Aorta (tissue), 5 donors: ENCODE measurements at regions not wholly inside any gene's neighbourhood (a gene's known extent, or its start where the extent isn't known, plus 50 kb on each side); places are given as distances from the start of the nearest gene placed in this dataset.

Experiments
- ATAC-seq: fragments of 200-7000 bp; cut with Tn5 transposase; one replicate; pipeline ENCODE4 v1.9.1; 2022; ENCODE audit warnings: moderate library complexity; ENCODE audit not compliant: low FRiP score
- DNase-seq, 2 donors: peaks; one replicate each; pipeline ENCODE4 v3.0.0-alpha.2; 2020
- H3K27ac ChIP-seq, 2 donors: one replicate each; pipeline ENCODE4 v1.5.1; 2013; ENCODE audit warnings: low read length in 2 of 2, mild to moderate bottlenecking in 2 of 2, moderate library complexity in 2 of 2, control low read depth in 1 of 2, inconsistent platforms in 1 of 2, low read depth in 1 of 2
- H3K27me3 ChIP-seq, 2 donors: one replicate each; pipeline ENCODE4 v1.6.1; 2013; ENCODE audit warnings: control low read depth in 1 of 2, low read length in 1 of 2, mild to moderate bottlenecking in 1 of 2, moderate library complexity in 1 of 2; ENCODE audit not compliant: insufficient read depth in 2 of 2, control insufficient read depth in 1 of 2
- H3K36me3 ChIP-seq, 2 donors: one replicate each; pipeline ENCODE4 v1.6.1; 2013; ENCODE audit warnings: control low read depth in 1 of 2, low read length in 1 of 2, mild to moderate bottlenecking in 1 of 2; ENCODE audit not compliant: insufficient read depth in 2 of 2, control insufficient read depth in 1 of 2
- H3K4me1 ChIP-seq, 2 donors: one replicate each; pipeline ENCODE4 v1.6.1; 2013; ENCODE audit warnings: low read length in 2 of 2, control low read depth in 1 of 2, mild to moderate bottlenecking in 1 of 2, moderate library complexity in 1 of 2; ENCODE audit not compliant: insufficient read depth in 2 of 2, control insufficient read depth in 1 of 2
- H3K4me3 ChIP-seq, 2 donors: one replicate each; pipeline ENCODE4 v1.5.1; 2013; ENCODE audit warnings: low read length in 2 of 2, control low read depth in 1 of 2, mild to moderate bottlenecking in 1 of 2
- H3K9me3 ChIP-seq: one replicate; pipeline ENCODE4 v1.6.1; 2013; ENCODE audit warnings: mild to moderate bottlenecking, low read length; ENCODE audit not compliant: control insufficient read depth
- WGBS, 2 donors: extraction: QIAGEN DNeasy Blood & Tissue Kit; methylation state at CpG; one replicate each; pipeline ENCODE4 v1.1.7; 2013; 5-methylcytosine and 5-hydroxymethylcytosine counted together
- intact Hi-C, 2 donors: fragments of 100-400 bp; cut with DNase I; formaldehyde crosslinking; loops; one replicate each; pipeline versions ENCODE4 v1.14.2 to v1.15.0; 2022
- donor health status: healthy with polysubstance abuse.
- donor health status: Bipolar disorder and iron deficiency.
- donor health status: DM: no; HTN: no; CAD: no.
- donor health status: DM: no; HTN: no; CAD: no.
- donor health status: DM: yes; HTN: yes; CAD: no.

- no peak overlapping the region for H3K27ac ChIP-seq
- WGBS, 2 donors, result 18 to 26% methylated on average over 7 of the region's 7 CpGs
- no peaks in the 10 kb centered on the region for H3K36me3 ChIP-seq
- peaks cover 2% of the 10 kb centered on the region for H3K9me3 ChIP-seq
- no peak for DNase-seq
- H3K27me3 ChIP-seq, result no peaks in the 10 kb centered on the region
- no peak overlapping the region for H3K4me3 ChIP-seq
- ATAC-seq, result no peak
- peaks cover 0 to 2% of the 10 kb centered on the region in 2 donors for H3K4me1 ChIP-seq
- intact Hi-C loops, result no loop called here
Observed at GRCh38 chr1:241411056-241411775, 54.2 kb upstream of the RGS7 start.

GRCh38 chr1:241408170-241408569 lies 51.2 kb upstream of the RGS7 start:
- 49 to 51% methylated on average over 3 of the region's 3 CpGs for WGBS, 2 donors
- ATAC-seq (no peak), DNase-seq (no peak)
- intact Hi-C loops, result no loop called here
- H3K27ac ChIP-seq, result no peak overlapping the region
- H3K27me3 ChIP-seq, result no peaks in the 10 kb centered on the region
- H3K36me3 ChIP-seq, result no peaks in the 10 kb centered on the region
- peaks cover 2% of the 10 kb centered on the region for H3K9me3 ChIP-seq
- H3K4me3 ChIP-seq, result no peak overlapping the region
- peaks cover 0 to 2% of the 10 kb centered on the region in 2 donors for H3K4me1 ChIP-seq
